ENCODE measurements at regions not wholly inside any gene's neighbourhood (a gene's known extent, or its start where the extent isn't known, plus 50 kb on each side); places are given as distances from the start of the nearest gene placed in this dataset.

DNA sequence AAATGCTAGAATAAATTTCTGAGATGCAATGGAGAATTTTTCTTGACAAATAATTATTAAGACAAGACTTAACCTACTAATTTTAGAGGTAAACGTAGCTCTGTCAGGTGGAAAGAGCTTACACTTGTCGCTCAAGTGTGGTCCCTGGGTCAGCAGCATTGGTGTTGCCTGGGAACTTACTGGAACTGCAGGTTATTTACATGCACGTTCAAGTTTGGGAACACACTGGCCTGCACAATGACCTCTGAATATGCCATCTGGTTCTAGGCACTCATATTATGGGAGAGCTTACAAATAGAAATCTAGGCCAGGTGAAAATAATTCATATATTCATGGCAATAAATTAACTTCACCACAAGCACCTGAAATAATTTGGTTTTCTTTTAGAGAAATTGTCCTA lies 88.5 kb upstream of the BCL9 start:
- in situ Hi-C loops (cut with MboI; ENCODE audit: low sequenced_read_pairs): no loop called here

DNA sequence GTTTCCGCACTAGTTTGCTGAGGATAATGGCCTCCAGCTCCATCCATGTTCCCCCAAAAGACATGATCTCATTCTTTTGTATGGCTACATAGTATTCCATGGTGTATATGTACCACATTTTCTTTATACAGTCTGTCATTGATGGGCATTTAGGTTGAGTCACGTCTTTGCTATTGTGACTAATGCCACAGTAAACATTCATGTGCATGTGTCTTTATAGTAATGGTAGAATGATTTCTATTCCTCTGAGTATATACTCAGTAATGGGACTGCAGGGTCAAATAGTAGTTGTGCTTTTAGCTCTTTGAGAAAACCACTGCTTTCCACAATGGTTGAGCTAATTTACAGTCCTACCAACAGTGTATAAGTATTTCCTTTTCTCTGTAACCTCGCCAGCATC lies 78.3 kb upstream of the BCL9 start:
- in situ Hi-C loops (cut with MboI; ENCODE audit: low sequenced_read_pairs): no loop called here

DNA sequence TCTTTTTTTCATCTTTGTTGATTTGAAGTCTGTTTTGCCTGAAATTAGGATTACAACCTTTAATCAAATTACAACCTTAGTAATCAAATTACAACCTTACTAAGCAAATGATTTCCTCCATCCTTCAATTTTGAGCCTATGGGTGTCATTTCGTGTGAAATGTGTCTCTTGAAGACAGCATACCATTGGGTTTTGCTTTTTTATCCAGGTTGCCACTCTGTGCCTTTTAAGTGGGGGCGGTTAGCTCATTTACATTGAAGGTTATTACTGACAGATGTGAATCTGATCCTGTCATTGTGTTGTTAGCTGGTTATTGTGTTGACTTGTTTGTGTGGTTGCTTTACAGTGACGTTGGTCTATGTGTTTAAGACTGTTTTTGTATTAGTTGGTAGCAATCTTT lies 74.8 kb upstream of the BCL9 start:
- in situ Hi-C loops (cut with MboI; ENCODE audit: low sequenced_read_pairs): no loop called here

DNA sequence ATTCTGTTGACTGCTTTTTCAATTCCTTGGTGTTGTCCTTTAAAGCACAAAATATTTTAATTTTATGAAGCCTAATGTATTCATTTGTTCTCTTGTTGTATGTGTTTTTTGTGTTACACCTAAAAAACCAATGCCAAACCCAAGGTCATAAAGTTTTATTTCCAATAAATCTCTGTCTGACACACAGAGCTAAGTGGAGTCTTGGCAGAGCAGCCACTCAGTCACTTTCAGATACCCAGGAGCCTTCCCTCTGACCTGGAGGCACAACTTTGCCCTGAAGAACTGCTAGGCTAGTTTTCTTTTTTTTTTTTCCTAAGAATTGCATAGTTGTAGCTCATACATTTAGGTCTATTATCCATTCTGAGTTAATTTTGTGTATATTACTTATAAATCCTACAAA lies 71.2 kb upstream of the BCL9 start:
- in situ Hi-C loops (cut with MboI; ENCODE audit: low sequenced_read_pairs): no loop called here

DNA sequence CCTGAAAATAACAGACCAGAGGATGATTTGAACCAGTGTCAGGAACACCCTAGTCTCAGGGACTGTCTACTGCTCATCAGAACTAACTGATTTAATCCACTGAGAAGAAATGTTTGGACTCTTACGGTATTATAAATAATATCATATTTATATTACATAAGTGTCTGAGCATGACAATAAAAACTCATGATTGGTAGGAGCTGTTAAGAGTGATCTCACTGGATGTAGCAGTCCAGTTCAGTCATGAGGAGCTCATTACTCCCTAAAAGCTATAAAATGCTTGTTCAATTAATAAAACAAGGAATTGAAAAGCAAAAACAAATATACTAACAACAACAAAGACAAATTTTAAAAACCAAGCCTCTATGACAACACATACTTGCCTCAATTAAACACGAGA lies 68.8 kb upstream of the BCL9 start:
- in situ Hi-C loops (cut with MboI; ENCODE audit: low sequenced_read_pairs): no loop called here

DNA sequence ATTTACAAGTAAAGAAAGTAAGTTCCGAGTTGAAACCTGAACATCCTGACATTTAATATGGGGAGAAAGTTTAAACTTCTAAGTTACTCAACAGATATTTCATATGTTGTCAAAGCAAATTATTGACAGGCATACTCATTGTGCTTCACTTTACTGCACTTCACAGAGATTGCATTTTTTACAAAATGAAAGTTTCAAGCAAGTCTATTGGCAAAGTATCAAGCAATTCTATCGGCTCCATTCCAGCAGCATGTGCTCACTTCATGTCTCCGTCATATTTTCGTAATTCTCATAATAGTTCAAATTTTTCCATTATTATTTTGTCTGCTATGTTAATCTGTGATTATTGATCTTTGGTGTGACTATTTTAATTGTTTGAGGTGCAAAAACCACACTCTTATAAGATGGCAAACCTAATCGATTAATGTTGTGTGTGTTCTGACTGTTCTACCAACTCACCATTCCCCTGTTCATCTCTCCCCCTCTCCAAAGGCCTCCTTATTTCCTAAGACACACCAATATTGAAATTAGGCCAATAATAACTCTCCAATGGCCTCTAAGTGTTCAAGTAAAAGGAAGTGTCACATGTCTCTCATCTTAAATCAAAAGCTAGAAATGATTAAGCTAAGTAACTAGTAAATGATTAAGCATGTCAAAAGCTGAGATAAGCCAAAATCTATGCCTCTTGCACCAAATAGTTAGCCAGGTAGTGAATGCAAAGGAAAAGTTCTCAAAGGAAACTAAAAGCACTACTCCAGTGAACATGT lies 68.2 kb upstream of the BCL9 start:
- in situ Hi-C loops (cut with MboI; ENCODE audit: low sequenced_read_pairs): no loop called here

DNA sequence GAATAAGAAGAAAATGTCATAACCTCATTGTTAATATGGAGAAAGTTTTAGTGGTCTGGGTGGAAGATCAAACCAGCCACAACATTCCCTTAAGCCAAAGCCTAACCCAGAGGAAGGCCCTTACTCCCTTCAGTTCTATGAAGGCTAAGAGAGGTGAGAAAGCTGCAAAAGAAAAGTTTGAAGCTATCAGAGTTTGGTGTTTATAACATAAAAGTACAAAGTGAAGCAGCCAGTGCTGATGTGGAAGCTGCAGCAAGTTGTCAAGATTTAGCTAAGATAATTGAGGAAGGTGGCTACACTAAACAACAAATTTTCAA lies 67.6 kb upstream of the BCL9 start:
- in situ Hi-C loops (cut with MboI; ENCODE audit: low sequenced_read_pairs): no loop called here

DNA sequence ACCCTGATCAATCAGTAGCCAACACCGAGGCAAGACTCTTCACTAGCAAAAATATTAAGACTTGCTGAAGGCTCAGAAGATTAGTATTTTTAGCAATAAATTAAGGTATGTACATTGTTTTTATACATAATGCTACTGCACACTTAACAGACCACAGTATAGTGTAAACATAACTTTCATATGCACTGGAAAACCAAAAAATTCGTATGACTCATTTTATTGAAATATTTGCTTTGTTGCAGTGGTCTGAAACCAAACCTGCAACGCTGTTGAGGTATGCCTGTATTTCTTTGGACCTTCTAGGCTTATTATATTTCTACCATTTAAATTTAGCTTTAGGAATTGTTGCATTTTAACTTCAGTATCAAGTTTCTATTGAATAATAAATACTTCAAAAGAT lies 65.8 kb upstream of the BCL9 start:
- in situ Hi-C loops (cut with MboI; ENCODE audit: low sequenced_read_pairs): loop anchor here (25.0 kb wide), 1 partner anchor 412 kb away; no protein-coding TSS in a partner anchor

DNA sequence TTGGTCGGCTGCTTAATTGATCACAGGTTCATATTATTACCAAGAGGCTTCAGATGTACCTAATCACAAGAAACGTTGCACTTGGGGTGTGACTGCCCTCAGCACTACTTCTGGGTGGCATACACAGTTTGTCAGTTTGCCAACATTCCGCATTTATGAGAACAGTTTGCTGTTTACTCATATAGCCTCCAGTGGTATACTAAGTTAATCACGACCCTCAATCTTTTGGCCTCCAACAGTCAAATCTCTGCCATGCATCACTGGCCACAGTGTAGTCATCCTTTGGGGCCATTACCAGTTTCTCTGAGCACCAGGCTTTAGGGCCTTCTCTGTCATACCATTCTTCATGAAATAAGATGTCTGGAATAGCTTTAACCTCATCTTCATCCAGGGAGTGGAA lies 62.8 kb upstream of the BCL9 start:
- in situ Hi-C loops (cut with MboI; ENCODE audit: low sequenced_read_pairs): loop anchor here (25.0 kb wide), 1 partner anchor 409 kb away; no protein-coding TSS in a partner anchor

DNA sequence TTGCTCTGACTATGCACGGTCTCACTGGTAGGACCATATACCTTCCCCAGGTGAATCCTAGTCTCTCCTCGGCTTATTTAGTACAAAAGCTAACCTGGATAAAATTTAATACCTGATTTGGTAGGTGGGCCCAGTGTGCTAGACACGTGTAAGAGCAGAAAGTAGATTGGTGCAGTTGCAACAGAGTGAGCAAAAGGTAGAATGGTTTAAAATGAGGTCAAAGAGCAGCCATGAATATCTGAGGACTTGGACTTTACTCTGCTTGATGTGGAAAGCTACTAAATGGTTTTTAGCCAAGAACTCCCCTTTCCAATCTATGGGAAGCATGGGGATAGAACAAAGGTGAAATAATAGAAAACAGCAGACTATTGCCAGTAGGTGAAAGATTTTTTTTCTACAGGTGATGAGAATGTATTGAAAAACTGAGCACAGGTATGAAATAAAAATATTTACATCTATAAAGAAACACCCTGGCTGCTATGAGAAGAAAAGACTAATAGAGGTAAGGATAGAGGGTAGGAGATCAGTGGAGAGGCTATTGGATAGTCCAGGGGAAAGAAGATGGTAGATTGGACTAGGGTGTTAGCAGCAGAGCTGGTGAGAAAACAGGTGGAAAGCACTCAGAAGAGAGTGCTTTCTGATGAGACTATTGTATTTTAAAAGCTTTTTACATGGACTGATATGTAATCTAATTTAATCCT lies 61.3 kb upstream of the BCL9 start:
- in situ Hi-C loops (cut with MboI; ENCODE audit: low sequenced_read_pairs): loop anchor here (25.0 kb wide), 1 partner anchor 407 kb away; no protein-coding TSS in a partner anchor

DNA sequence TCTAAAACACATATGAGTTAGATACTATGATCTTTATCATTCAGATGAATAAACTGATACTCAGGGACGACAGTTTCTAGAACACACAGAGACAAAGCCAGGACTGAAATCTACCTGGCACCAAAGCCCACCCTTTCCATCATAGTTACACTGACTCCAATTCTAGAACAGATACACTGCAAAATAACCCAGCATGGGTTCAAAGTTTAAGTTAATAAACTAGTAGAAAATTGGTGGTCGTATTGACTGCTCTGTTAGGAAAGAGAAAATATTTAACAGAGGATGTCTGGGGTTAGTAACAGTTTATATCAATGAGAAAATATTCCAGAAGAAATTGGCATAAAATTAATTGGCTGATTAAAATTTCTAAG lies 60.8 kb upstream of the BCL9 start:
- in situ Hi-C loops (cut with MboI; ENCODE audit: low sequenced_read_pairs): loop anchor here (25.0 kb wide), 1 partner anchor 407 kb away; no protein-coding TSS in a partner anchor

DNA sequence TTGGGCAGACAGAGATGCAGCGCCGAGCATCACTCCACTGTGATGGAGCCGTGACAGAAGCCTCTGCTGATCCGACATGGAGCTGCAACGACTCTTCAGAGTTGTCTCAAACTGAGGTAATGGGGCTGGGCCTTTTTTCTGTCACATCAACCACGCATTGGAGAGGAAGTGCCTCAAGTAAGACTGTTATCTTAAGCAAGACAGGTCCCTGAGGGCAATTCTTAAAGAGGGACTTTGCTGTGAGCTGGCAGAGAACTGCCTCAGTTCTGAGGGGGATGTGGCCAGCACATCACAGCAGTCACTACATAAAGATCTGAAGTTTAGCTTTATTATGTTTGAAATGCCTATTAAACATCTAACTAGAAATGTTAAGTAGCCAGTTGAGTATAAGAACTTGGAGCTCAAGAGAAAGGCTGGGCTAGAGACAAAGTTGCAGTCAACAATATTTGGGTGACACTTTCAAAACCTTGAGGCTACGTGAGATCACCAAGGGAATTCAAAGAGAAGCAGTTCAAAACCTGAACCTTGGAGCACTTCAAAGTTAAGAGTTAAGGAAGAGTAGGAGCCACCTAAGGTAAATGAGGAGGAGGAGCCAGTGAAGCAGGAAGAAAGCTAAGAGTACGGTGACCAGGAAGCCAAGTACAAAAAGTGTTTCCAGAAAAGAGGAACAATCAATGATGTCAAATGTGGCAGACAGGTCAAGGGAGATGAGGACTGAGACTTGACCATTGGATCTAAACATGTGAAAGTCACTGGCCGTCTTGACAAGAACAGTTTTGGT lies 54.2 kb upstream of the BCL9 start:
- in situ Hi-C loops (cut with MboI; ENCODE audit: low sequenced_read_pairs): loop anchor here (25.0 kb wide), 1 partner anchor 400 kb away; no protein-coding TSS in a partner anchor

DNA sequence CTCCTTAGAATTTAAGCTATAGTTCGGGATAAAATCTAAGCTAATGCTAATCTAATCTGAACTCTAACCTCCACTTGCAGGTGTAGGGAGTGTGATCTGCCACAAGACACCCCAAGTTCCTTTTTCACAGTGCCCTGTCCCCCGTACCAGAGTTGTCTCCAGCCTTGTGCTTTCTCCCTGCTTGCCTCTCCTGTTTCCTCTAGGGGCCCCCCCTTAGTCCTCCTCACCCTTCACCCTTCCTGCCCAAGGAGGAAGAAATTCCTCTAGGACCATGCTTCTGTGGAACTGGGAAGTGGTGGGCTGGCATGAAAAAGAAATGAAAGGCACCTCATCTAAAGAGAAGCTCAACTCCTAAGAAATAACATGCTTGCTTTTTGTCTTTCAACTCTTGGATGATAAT lies 50.2 kb upstream of the BCL9 start:
- in situ Hi-C loops (cut with MboI; ENCODE audit: low sequenced_read_pairs): loop anchor here (25.0 kb wide), 1 partner anchor 396 kb away; no protein-coding TSS in a partner anchor
